HCT116 (cell line): ENCODE measurements at regions not wholly inside any gene's neighbourhood (a gene's known extent, or its start where the extent isn't known, plus 50 kb on each side); places are given as distances from the start of the nearest gene placed in this dataset.

Source experiments
- ATAC-seq: fragments of 200-7000 bp; cut with Tn5 transposase; 2 replicates; pipeline ENCODE4 v1.9.1; 2020; ENCODE audit warnings: mild to moderate bottlenecking, moderate library complexity
- BruUV-seq: library from RNA; stranded (reverse); fragments of 400-500 nt; replicated peaks from 2 replicates; lab custom pipeline; 2021; lab: Mats Ljungman, UMichigan
- CTCF ChIA-PET: fragments of 300-600 bp; sonication (Branson Sonifier 250); formaldehyde crosslinking; loops from one replicate; lab custom pipeline; 2021; ENCODE audit warnings: antibody characterized with exemption; lab: Charles Lee
- POLR2A ChIA-PET: fragments of 300-600, 350-600 bp; sonication (Branson Sonifier 250); formaldehyde crosslinking; loops from one replicate; lab custom pipeline; 2021; ENCODE audit warnings: antibody characterized with exemption; lab: Charles Lee
- RAD21 ChIA-PET, 2 experiments: fragments of 300-600 bp; sonication (Branson Sonifier 250); formaldehyde crosslinking; loops; one replicate each; lab custom pipeline; 2023; ENCODE audit warnings: low total read pairs in 2 of 2; ENCODE audit not compliant: uncharacterized antibody in 2 of 2, unreplicated experiment in 2 of 2, low non-redundant PET in 1 of 2; lab: Charles Lee
- DNase-seq: peaks from one replicate; pipeline ENCODE4 v3.0.0-alpha.2; 2010; ENCODE audit warnings: low read depth, low spot score
- H2AFZ ChIP-seq: fragments of 200-600 bp; shearing (Covaris generic), sonication (generic); 2 replicates; pipeline ENCODE4 v1.6.1; 2017; ENCODE audit warnings: low read depth, mixed run types, mixed read lengths, antibody characterized with exemption, low read length; ENCODE audit not compliant: poor library complexity, severe bottlenecking
- H3K27ac ChIP-seq: 2 replicates; pipeline ENCODE4 v1.5.1; 2012; ENCODE audit warnings: low read depth, low read length
- H3K27me3 ChIP-seq: fragments of 200-600 bp; sonication (generic); 2 replicates; pipeline ENCODE4 v1.6.1; 2016; ENCODE audit warnings: mixed run types, low read length, mixed read lengths; ENCODE audit not compliant: insufficient read depth
- H3K36me3 ChIP-seq, 2 experiments: fragments of 200-500 bp in 1 of 2; fragments of 200-600 bp in 1 of 2; sonication (Bioruptor generic) in 1 of 2; sonication (generic) in 1 of 2; 2 replicates each; pipeline versions ENCODE4 v1.5.1 to v1.6.1; 2014 to 2016; ENCODE audit warnings: low read length in 2 of 2, inconsistent platforms in 1 of 2, mixed read lengths in 1 of 2, mixed run types in 1 of 2; ENCODE audit not compliant: insufficient read depth in 2 of 2, control insufficient read depth in 1 of 2
- H3K4me1 ChIP-seq, 2 experiments: fragments of 200-600 bp in 1 of 2; sonication (generic) in 1 of 2; 2 replicates each; pipeline versions ENCODE4 v1.5.1 to v1.6.1; 2012 to 2017; ENCODE audit warnings: low read length in 2 of 2, inconsistent platforms in 1 of 2, mild to moderate bottlenecking in 1 of 2, mixed read lengths in 1 of 2, mixed run types in 1 of 2, moderate library complexity in 1 of 2; ENCODE audit not compliant: insufficient read depth in 2 of 2, control insufficient read depth in 1 of 2
- H3K4me2 ChIP-seq: fragments of 200-600 bp; sonication (generic); 2 replicates; pipeline ENCODE4 v1.6.1; 2017; ENCODE audit warnings: mixed run types, low read length, mixed read lengths
- H3K4me3 ChIP-seq, 2 experiments: fragments of 200-600 bp in 1 of 2; sonication (generic) in 1 of 2; replicated peaks in 1 of 2; 2 replicates each; pipeline ENCODE4 v1.5.1; 2011 to 2016; ENCODE audit warnings: low read length in 2 of 2, control low read depth in 1 of 2, low read depth in 1 of 2, mild to moderate bottlenecking in 1 of 2, mixed read lengths in 1 of 2, mixed run types in 1 of 2
- H3K79me2 ChIP-seq: fragments of 200-600 bp; sonication (generic); 2 replicates; pipeline ENCODE4 v1.6.1; 2017; ENCODE audit warnings: mild to moderate bottlenecking, mixed run types, low read length, moderate library complexity, mixed read lengths; ENCODE audit not compliant: insufficient read depth
- H3K9ac ChIP-seq: fragments of 200-600 bp; sonication (generic); 2 replicates; pipeline ENCODE4 v1.6.1; 2016; ENCODE audit warnings: low read length, mixed read lengths
- H3K9me2 ChIP-seq: fragments of 200-600 bp; sonication (generic), shearing (Covaris generic); 2 replicates; pipeline ENCODE4 v1.6.1; 2017; ENCODE audit warnings: mixed run types, mild to moderate bottlenecking, moderate library complexity; ENCODE audit not compliant: insufficient read depth
- H3K9me3 ChIP-seq, 2 experiments: fragments of 200-500 bp in 1 of 2; fragments of 200-600 bp in 1 of 2; sonication (Bioruptor generic) in 1 of 2; sonication (generic) in 1 of 2; 2 replicates each; pipeline ENCODE4 v1.6.1; 2014 to 2017; ENCODE audit warnings: low read length in 2 of 2, mixed read lengths in 2 of 2, inconsistent platforms in 1 of 2, low read depth in 1 of 2, mild to moderate bottlenecking in 1 of 2, mixed run types in 1 of 2, moderate library complexity in 1 of 2; ENCODE audit not compliant: control insufficient read depth in 1 of 2, insufficient read depth in 1 of 2
- H4K20me1 ChIP-seq: fragments of 200-600 bp; sonication (generic), shearing (Covaris generic); 2 replicates; pipeline ENCODE4 v1.6.1; 2017; ENCODE audit warnings: mixed run types, mild to moderate bottlenecking, moderate library complexity; ENCODE audit not compliant: insufficient read depth
- ATF3 ChIP-seq: IDR thresholded peaks from 2 replicates; pipeline ENCODE4 v1.6.1; 2012
- CEBPB ChIP-seq: IDR thresholded peaks from 2 replicates; pipeline ENCODE4 v1.6.1; 2012; ENCODE audit warnings: low read depth
- ELF1 ChIP-seq: IDR thresholded peaks from 2 replicates; pipeline ENCODE4 v1.6.1; 2012; ENCODE audit warnings: low read depth, borderline replicate concordance
- EZH2 ChIP-seq: fragments of 200-600 bp; sonication (generic); IDR thresholded peaks from 2 replicates; pipeline ENCODE4 v1.6.1; 2017; ENCODE audit warnings: antibody characterized with exemption, mixed run types
- EZH2phosphoT487 ChIP-seq: fragments of 200-600 bp; IDR thresholded peaks from 2 replicates; pipeline ENCODE4 v1.6.1; 2018; ENCODE audit warnings: antibody characterized with exemption, borderline replicate concordance
- FOSL1 ChIP-seq: IDR thresholded peaks from 2 replicates; pipeline ENCODE4 v1.6.1; 2012; ENCODE audit warnings: low read depth
- POLR2AphosphoS5 ChIP-seq: IDR thresholded peaks from 2 replicates; pipeline ENCODE4 v1.6.1; 2011; ENCODE audit warnings: mild to moderate bottlenecking, low read depth, low read length, moderate library complexity
- REST ChIP-seq: IDR thresholded peaks from 2 replicates; pipeline ENCODE4 v1.6.1; 2012; ENCODE audit warnings: low read depth
- SIN3A ChIP-seq: IDR thresholded peaks from 2 replicates; pipeline ENCODE4 v1.6.1; 2012; ENCODE audit warnings: low read depth
- SP1 ChIP-seq: IDR thresholded peaks from 2 replicates; pipeline ENCODE4 v1.6.1; 2012; ENCODE audit warnings: low read depth
- SRF ChIP-seq: IDR thresholded peaks from 2 replicates; pipeline ENCODE4 v1.6.1; 2012; ENCODE audit warnings: low read depth
- TCF7L2 ChIP-seq: IDR thresholded peaks from 2 replicates; pipeline ENCODE4 v1.7.0; 2011; ENCODE audit warnings: borderline replicate concordance, inconsistent platforms; ENCODE audit not compliant: insufficient read depth, insufficient read length; ENCODE audit errors: extremely low read depth
- ZFX ChIP-seq: fragments of 450-650 bp; IDR thresholded peaks from 2 replicates; pipeline ENCODE4 v1.6.1; 2017
- intact Hi-C: fragments of 100-400 bp; cut with micrococcal nuclease; formaldehyde crosslinking; loops from 2 replicates; pipeline ENCODE4 v1.10.0; 2022

- TF ChIP-seq SRF = no peak
- no peak for TF ChIP-seq EZH2phosphoT487
- no peak for TF ChIP-seq FOSL1
- no peak for TF ChIP-seq SIN3A
- no peak for TF ChIP-seq REST
- TF ChIP-seq ATF3 = no peak
- no peak for TF ChIP-seq ELF1
- TF ChIP-seq ZFX = no peak
Observed at GRCh38 chr15:77826006-77826695, 193.4 kb upstream of the LINGO1 start (continued).

GRCh38 chr15:77825546-77825945 is 192.8 kb upstream of the LINGO1 start:
- no peak for DNase-seq
- no peaks in the 10 kb centered on the region for H3K79me2 ChIP-seq
- no peaks in the 10 kb centered on the region for H3K9me2 ChIP-seq
- H3K36me3 ChIP-seq = no peaks in the 10 kb centered on the region
- H4K20me1 ChIP-seq = no peaks in the 10 kb centered on the region
- no peak for TF ChIP-seq CEBPB
- no peak for TF ChIP-seq TCF7L2
- no peak for TF ChIP-seq SIN3A
- no peak for TF ChIP-seq REST
- no peak for TF ChIP-seq EZH2
- TF ChIP-seq SP1 = no peak
- TF ChIP-seq POLR2AphosphoS5 = no peak
- H3K27ac ChIP-seq = no peak overlapping the region
- BruUV-seq = no TSS peak
- no peak overlapping the region for H3K9ac ChIP-seq
- ChIA-PET RAD21 (no interaction called here), CTCF (no interaction called here), POLR2A (no interaction called here)
- H3K4me2 ChIP-seq = no peak overlapping the region
- no peak overlapping the region for H3K4me3 ChIP-seq
- H3K27me3 ChIP-seq = no peaks in the 10 kb centered on the region; the same call in 1 of the 2 replicates
- no peak overlapping the region for H2AFZ ChIP-seq
- no peak for ATAC-seq
- peaks cover 0 to 9% of the 10 kb centered on the region in 2 experiments; a peak in 2 of 4 replicates for H3K4me1 ChIP-seq
- no peaks in the 10 kb centered on the region for H3K9me3 ChIP-seq
- intact Hi-C loops = no loop called here
